Uterus (tissue), 2 donors: ENCODE measurements at regions not wholly inside any gene's neighbourhood (a gene's known extent, or its start where the extent isn't known, plus 50 kb on each side); places are given as distances from the start of the nearest gene placed in this dataset.

Source experiments
- POLR2A ChIP-seq, 2 donors: fragments of 450-650 bp; IDR thresholded peaks; one replicate each; pipeline ENCODE4 v1.6.1; 2016; ENCODE audit warnings: antibody characterized with exemption in 2 of 2, mild to moderate bottlenecking in 1 of 2, moderate library complexity in 1 of 2
- TF ChIP-seq, protein P1 (sequence below), 4 experiments: fragments of 200-600 bp in 2 of 4; fragments of 450-650 bp in 2 of 4; sonication (generic) in 2 of 4; IDR thresholded peaks; one replicate each; pipeline ENCODE4 v1.5.1; 2016 to 2019; ENCODE audit warnings: antibody characterized with exemption in 4 of 4, mild to moderate bottlenecking in 2 of 4, moderate library complexity in 1 of 4

DNA sequence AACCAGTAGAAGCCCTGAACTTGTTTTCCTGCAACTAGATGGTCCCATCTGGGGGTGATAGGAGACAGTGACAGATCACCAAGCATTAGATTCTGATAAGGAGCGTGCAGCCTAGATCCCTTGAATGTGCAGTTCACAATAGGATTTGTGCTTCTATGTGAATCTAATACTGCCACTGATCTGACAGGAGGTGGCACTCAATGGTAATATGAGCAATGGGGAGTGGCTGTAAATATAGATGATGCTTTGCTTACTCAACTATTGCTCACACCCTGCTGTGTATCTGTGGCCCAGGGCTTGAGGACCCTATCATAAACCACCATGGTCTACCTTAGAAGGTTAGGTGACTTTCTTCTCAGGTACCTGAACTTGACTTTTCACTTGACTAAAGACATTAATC, 417.1 kb upstream of the ARHGEF26 start:
- TF ChIP-seq, protein P1, sequence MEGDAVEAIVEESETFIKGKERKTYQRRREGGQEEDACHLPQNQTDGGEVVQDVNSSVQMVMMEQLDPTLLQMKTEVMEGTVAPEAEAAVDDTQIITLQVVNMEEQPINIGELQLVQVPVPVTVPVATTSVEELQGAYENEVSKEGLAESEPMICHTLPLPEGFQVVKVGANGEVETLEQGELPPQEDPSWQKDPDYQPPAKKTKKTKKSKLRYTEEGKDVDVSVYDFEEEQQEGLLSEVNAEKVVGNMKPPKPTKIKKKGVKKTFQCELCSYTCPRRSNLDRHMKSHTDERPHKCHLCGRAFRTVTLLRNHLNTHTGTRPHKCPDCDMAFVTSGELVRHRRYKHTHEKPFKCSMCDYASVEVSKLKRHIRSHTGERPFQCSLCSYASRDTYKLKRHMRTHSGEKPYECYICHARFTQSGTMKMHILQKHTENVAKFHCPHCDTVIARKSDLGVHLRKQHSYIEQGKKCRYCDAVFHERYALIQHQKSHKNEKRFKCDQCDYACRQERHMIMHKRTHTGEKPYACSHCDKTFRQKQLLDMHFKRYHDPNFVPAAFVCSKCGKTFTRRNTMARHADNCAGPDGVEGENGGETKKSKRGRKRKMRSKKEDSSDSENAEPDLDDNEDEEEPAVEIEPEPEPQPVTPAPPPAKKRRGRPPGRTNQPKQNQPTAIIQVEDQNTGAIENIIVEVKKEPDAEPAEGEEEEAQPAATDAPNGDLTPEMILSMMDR (IDR thresholded peaks at IDR 0.05) = no peak
- no peak for TF ChIP-seq POLR2A (IDR thresholded peaks at IDR 0.05)
